Astrocyte (in vitro differentiated cells and primary cell): ENCODE measurements at regions not wholly inside any gene's neighbourhood (a gene's known extent, or its start where the extent isn't known, plus 50 kb on each side); places are given as distances from the start of the nearest gene placed in this dataset.

Source experiments
- CTCF ChIP-seq: IDR thresholded peaks from 2 replicates; pipeline ENCODE4 v1.5.1; 2011; ENCODE audit warnings: low read depth, mild to moderate bottlenecking, inconsistent platforms, low read length, moderate library complexity; ENCODE audit not compliant: insufficient read depth
- EZH2 ChIP-seq: IDR thresholded peaks from 2 replicates; pipeline ENCODE4 v1.6.1; 2012; ENCODE audit warnings: mild to moderate bottlenecking, low read length, inconsistent platforms; ENCODE audit not compliant: insufficient read depth

DNA sequence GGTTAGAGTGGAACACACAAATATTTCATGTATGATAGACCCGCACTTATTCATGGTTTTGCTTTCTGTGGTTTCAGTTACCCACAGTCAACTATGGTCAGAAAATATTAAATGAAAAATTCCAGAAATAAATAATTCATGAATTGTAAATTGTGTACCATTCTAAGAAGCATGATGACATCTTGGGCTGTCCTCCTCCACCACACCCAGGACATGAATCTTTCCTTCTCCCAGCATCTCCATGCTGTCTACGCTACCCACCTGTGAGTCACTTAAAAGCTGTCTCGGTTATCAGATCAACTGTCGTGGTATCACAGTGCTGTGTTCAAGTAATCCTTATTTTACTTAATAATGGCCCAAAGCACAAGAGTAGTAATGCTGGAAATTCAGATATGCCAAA lies 419.6 kb upstream of the NRP1 start:
- TF ChIP-seq CTCF (no peak), EZH2 (no peak)
